ENCODE measurements at regions not wholly inside any gene's neighbourhood (a gene's known extent, or its start where the extent isn't known, plus 50 kb on each side); places are given as distances from the start of the nearest gene placed in this dataset.

DNA sequence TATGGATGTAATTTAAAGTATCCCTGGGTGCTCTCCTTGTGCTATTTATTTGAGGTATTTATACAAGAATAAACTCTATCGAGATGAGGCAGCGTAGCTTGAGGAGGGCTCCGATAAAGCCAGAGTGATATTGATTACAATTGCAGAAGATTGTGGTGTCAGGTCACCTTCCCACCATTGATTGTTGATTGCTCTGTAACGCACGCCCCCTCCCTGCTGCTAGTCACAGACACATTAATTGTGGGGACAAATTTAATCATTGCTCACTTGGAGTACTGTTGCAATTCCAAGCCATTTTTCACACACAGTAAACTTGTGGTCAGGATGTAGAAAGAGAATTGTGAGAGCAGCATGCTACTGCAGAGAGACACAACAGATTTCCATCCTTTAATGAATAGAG, 75.4 kb downstream of the IRX3 start:
- Mint-ChIP-seq H3K4me1 (ENCODE audit: low read depth) (no peaks in the 10 kb centered on the region), H3K36me3 (ENCODE audit: low read depth) (no peaks in the 10 kb centered on the region), H3K27me3 (peaks cover 1% of the 10 kb centered on the region), H3K27ac (no peak overlapping the region), H3K4me3 (no peak overlapping the region), H3K9me3 (no peaks in the 10 kb centered on the region)
- ATAC-seq: no peak
- CTCF ChIA-PET: no interaction called here
- POLR2A ChIA-PET: no interaction called here
- TF ChIP-seq, protein P1, sequence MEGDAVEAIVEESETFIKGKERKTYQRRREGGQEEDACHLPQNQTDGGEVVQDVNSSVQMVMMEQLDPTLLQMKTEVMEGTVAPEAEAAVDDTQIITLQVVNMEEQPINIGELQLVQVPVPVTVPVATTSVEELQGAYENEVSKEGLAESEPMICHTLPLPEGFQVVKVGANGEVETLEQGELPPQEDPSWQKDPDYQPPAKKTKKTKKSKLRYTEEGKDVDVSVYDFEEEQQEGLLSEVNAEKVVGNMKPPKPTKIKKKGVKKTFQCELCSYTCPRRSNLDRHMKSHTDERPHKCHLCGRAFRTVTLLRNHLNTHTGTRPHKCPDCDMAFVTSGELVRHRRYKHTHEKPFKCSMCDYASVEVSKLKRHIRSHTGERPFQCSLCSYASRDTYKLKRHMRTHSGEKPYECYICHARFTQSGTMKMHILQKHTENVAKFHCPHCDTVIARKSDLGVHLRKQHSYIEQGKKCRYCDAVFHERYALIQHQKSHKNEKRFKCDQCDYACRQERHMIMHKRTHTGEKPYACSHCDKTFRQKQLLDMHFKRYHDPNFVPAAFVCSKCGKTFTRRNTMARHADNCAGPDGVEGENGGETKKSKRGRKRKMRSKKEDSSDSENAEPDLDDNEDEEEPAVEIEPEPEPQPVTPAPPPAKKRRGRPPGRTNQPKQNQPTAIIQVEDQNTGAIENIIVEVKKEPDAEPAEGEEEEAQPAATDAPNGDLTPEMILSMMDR (IDR thresholded peaks at IDR 0.05): no peak
- no peak for DNase-seq
- intact Hi-C loops (cut with micrococcal nuclease): no loop called here

DNA sequence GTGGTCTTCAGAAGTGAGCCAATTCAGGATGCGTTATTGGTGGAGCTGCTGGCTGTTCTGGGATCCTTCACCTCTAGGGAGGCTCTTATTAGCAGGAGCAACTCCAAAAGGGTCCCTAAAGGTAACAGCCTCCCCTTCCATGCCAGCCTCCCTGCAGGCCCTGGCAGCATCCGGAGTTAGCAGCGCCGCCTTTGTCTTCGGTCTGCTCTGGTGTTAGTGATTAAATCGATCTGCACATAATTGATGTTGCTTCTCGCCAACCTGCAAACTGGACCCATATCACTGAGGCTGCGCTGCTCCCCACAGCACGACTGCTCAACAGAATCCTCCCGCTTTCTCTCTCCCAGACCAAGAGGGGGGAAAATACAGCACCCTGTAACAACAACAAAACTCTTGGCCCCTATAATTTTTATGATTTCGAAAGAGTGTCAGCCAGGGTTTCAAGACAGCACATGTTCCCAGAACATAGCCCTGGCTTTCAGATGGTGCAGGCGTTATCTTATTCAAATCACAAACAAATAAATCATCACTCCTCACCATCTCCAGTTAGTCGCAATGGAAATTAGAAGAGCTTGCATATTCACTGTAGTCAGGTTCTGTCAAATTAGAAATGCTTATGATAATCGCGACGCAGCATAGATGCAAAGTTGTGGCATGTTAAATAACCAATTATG, 76.0 kb downstream of the IRX3 start:
- H3K4me3 Mint-ChIP-seq: no peak overlapping the region
- POLR2A ChIA-PET: no interaction called here

DNA sequence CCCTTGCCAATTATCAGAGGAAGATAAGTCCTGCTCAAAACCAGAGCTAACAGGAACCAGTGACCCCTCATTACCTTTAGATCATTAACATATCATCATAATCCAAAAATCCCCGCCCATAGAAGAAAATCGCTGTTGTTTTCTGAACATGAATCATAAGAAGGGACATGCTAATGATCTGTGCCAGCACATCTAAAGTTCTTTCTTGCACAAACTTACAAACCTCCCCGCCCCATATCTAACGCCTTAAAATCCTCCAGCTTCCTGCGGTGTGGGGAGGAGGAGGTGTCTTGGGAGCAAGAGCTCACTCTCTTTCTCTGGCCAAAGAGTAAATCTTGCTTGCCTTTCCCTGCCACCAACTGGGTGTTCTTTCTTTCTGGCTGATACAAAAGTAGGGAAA, 78.3 kb downstream of the IRX3 start:
- no peaks in the 10 kb centered on the region for H3K9me3 Mint-ChIP-seq
- TF ChIP-seq, protein P1 (IDR thresholded peaks at IDR 0.05): no peak
- no peaks in the 10 kb centered on the region for H3K4me1 Mint-ChIP-seq (ENCODE audit: low read depth)
- ChIA-PET POLR2A (no interaction called here), CTCF (no interaction called here)
- H3K4me3 Mint-ChIP-seq: no peak overlapping the region
- no peak overlapping the region for H3K27ac Mint-ChIP-seq
- H3K27me3 Mint-ChIP-seq: peaks cover 1% of the 10 kb centered on the region
- ATAC-seq (no peak), DNase-seq (no peak)
- H3K36me3 Mint-ChIP-seq (ENCODE audit: low read depth): no peaks in the 10 kb centered on the region
- intact Hi-C loops (cut with micrococcal nuclease): no loop called here

More for the DNA sequence above, 76.0 kb downstream of the IRX3 start:
- intact Hi-C loops (cut with micrococcal nuclease): no loop called here
- Mint-ChIP-seq H3K27me3 (peaks cover 1% of the 10 kb centered on the region), H3K36me3 (ENCODE audit: low read depth) (no peaks in the 10 kb centered on the region), H3K4me1 (ENCODE audit: low read depth) (no peaks in the 10 kb centered on the region), H3K27ac (no peak overlapping the region), H3K9me3 (no peaks in the 10 kb centered on the region)
- TF ChIP-seq, protein P1 (IDR thresholded peaks at IDR 0.05): no peak
- ATAC-seq: no peak
- CTCF ChIA-PET: no interaction called here
- DNase-seq: no peak

DNA sequence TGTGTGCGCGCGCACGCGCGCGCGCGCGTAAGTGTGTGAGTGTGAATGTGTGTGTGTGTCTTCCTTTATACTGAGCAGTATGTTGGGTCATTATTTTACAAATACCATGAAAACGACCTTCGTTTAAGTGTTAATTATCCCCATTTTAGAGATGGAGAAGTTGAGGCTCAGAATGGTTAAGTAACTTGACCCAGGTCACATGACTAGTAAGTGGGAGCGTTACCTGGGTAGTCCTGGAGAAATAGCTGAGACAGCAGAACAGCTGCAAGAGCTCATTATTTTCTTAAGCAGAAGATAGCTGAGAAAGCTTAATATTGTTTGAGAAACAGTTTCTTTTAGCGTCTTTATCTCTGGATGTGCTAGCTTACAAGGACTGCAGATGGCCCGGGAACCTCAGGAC, 78.8 kb downstream of the IRX3 start:
- ATAC-seq: no peak
- no peaks in the 10 kb centered on the region for H3K9me3 Mint-ChIP-seq
- H3K4me1 Mint-ChIP-seq (ENCODE audit: low read depth): no peaks in the 10 kb centered on the region
- no peak overlapping the region for H3K4me3 Mint-ChIP-seq
- H3K27ac Mint-ChIP-seq: no peak overlapping the region
- intact Hi-C loops (cut with micrococcal nuclease): no loop called here
- H3K27me3 Mint-ChIP-seq: peaks cover 1% of the 10 kb centered on the region
- H3K36me3 Mint-ChIP-seq (ENCODE audit: low read depth): no peaks in the 10 kb centered on the region
- ChIA-PET POLR2A (no interaction called here), CTCF (no interaction called here)
- DNase-seq: no peak
- TF ChIP-seq, protein P1 (IDR thresholded peaks at IDR 0.05): no peak

- ATAC-seq: no peak
- no peak for DNase-seq
- H3K27ac Mint-ChIP-seq: no peak overlapping the region
- ChIA-PET CTCF (no interaction called here), POLR2A (no interaction called here)
- intact Hi-C loops (cut with micrococcal nuclease): no loop called here
- no peaks in the 10 kb centered on the region for H3K9me3 Mint-ChIP-seq
- no peaks in the 10 kb centered on the region for H3K4me1 Mint-ChIP-seq (ENCODE audit: low read depth)
- no peaks in the 10 kb centered on the region for H3K36me3 Mint-ChIP-seq (ENCODE audit: low read depth)
- no peak overlapping the region for H3K4me3 Mint-ChIP-seq
- H3K27me3 Mint-ChIP-seq: peaks cover 1% of the 10 kb centered on the region
- TF ChIP-seq, protein P1 (IDR thresholded peaks at IDR 0.05): no peak
These were observed 81.8 kb downstream of the IRX3 start for GRCh38 chr16:54204756-54205155.

Data from activated CD8-positive, alpha-beta T cell treated with anti-CD3 and anti-CD28 coated beads for 36 hours (primary cell).